ENCODE measurements at regions not wholly inside any gene's neighbourhood (a gene's known extent, or its start where the extent isn't known, plus 50 kb on each side); places are given as distances from the start of the nearest gene placed in this dataset.

DNA sequence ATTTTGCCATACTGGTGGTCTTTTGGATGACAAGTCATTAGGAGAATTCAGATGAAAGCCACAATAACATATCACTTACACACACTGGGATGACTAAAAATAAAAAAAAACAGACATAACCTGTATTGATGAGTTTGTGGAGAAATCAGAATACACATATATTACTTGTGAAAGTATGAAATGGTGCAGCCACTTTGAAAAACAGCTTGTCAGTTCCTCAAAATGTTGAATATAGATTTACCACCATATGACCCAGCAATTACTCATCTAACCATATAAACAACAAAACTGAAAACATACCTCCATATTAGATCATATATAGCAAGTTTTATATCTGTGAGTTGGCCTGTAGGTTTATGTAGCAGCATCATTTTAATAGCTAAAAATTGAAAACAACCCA, 608.7 kb downstream of the TLL1 start:
- ATAC-seq (no peak), DNase-seq (ENCODE audit: low read depth, low spot score) (no peak)
- Histone ChIP-seq H2AFZ (ENCODE audit: low read depth, low read length, poor library complexity, severe bottlenecking) (no peak overlapping the region), H3K4me1 (ENCODE audit: control insufficient read depth in 1 of 2, insufficient read depth in 2 of 2, low read length in 2 of 2) (no peaks in the 10 kb centered on the region), H3K79me2 (ENCODE audit: insufficient read depth, low read length) (no peaks in the 10 kb centered on the region), H3K4me2 (ENCODE audit: low read length) (no peak overlapping the region), H3K9me3 (ENCODE audit: control insufficient read depth in 1 of 2, insufficient read depth in 1 of 2, low read depth in 1 of 2, low read length in 2 of 2) (no peaks in the 10 kb centered on the region), H3K27ac (ENCODE audit: low read depth, low read length) (no peak overlapping the region), H3K9ac (ENCODE audit: low read length) (no peak overlapping the region), H3K27me3 (ENCODE audit: insufficient read depth, low read length) (no peaks in the 10 kb centered on the region), H3K36me3 (ENCODE audit: control insufficient read depth in 1 of 2, insufficient read depth in 2 of 2, low read length in 2 of 2) (no peaks in the 10 kb centered on the region), H4K20me1 (ENCODE audit: insufficient read depth) (no peaks in the 10 kb centered on the region), H3K9me2 (ENCODE audit: insufficient read depth) (no peaks in the 10 kb centered on the region), H3K4me3 (replicated peaks in 1 of 2; ENCODE audit: low read depth in 1 of 2, low read length in 2 of 2) (no peak overlapping the region)
- ChIA-PET CTCF (no interaction called here), POLR2A (no interaction called here), RAD21 (ENCODE audit: low non-redundant PET in 1 of 2, low total read pairs in 2 of 2, uncharacterized antibody in 2 of 2, unreplicated experiment in 2 of 2) (no interaction called here)
- TF ChIP-seq TCF7L2 (IDR thresholded peaks at IDR 0.05; ENCODE audit: borderline replicate concordance, extremely low read depth, insufficient read depth, insufficient read length): no peak
- TF ChIP-seq CBX3 (IDR thresholded peaks at IDR 0.05; ENCODE audit: low read depth): no peak
- no peak for TF ChIP-seq SIN3A (IDR thresholded peaks at IDR 0.05; ENCODE audit: low read depth)
- TF ChIP-seq, protein P1, sequence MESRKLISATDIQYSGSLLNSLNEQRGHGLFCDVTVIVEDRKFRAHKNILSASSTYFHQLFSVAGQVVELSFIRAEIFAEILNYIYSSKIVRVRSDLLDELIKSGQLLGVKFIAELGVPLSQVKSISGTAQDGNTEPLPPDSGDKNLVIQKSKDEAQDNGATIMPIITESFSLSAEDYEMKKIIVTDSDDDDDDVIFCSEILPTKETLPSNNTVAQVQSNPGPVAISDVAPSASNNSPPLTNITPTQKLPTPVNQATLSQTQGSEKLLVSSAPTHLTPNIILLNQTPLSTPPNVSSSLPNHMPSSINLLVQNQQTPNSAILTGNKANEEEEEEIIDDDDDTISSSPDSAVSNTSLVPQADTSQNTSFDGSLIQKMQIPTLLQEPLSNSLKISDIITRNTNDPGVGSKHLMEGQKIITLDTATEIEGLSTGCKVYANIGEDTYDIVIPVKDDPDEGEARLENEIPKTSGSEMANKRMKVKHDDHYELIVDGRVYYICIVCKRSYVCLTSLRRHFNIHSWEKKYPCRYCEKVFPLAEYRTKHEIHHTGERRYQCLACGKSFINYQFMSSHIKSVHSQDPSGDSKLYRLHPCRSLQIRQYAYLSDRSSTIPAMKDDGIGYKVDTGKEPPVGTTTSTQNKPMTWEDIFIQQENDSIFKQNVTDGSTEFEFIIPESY (IDR thresholded peaks at IDR 0.05; ENCODE audit: extremely low read depth, insufficient replicate concordance, low read length): no peak
- intact Hi-C loops (cut with micrococcal nuclease): loop anchor here (2.0 kb wide), 1 partner anchor 13 kb away; no protein-coding TSS in a partner anchor
- no TSS peak for BruUV-seq (replicated peaks)

DNA sequence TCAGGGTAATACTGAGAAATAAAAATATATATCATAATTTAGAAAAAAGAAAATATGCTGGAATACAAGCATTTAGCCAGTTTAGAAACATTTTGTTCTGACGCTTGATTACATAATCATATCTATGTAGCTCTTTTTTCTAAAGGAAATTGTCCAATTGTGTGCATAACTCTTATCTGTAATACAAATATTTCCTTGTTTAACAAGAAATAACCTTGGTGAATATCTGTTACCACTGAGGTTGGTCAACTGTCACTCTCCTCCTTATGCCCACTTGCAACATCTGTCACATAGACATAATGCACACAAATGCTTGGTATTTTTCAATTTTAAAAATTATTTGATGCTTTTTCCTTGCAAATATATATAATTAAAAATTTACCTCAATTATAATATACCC, 609.7 kb downstream of the TLL1 start:
- H3K79me2 ChIP-seq (ENCODE audit: insufficient read depth, low read length): no peaks in the 10 kb centered on the region
- DNase-seq (ENCODE audit: low read depth, low spot score) (no peak), ATAC-seq (no peak)
- H3K4me2 ChIP-seq (ENCODE audit: low read length): no peak overlapping the region
- intact Hi-C loops (cut with micrococcal nuclease): loop anchor here (2.0 kb wide), 1 partner anchor 14 kb away; no protein-coding TSS in a partner anchor
- H3K9me2 ChIP-seq (ENCODE audit: insufficient read depth): no peaks in the 10 kb centered on the region
- no peak for TF ChIP-seq SIN3A (IDR thresholded peaks at IDR 0.05; ENCODE audit: low read depth)
- no peak for TF ChIP-seq FOSL1 (IDR thresholded peaks at IDR 0.05; ENCODE audit: low read depth)
- TF ChIP-seq, protein P2, sequence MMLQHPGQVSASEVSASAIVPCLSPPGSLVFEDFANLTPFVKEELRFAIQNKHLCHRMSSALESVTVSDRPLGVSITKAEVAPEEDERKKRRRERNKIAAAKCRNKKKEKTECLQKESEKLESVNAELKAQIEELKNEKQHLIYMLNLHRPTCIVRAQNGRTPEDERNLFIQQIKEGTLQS (IDR thresholded peaks at IDR 0.05): no peak
- TF ChIP-seq EGR1 (IDR thresholded peaks at IDR 0.05; ENCODE audit: low read depth): no peak
- no peak overlapping the region for H3K4me3 ChIP-seq (replicated peaks in 1 of 2; ENCODE audit: low read depth in 1 of 2, low read length in 2 of 2)
- H3K4me1 ChIP-seq (ENCODE audit: control insufficient read depth in 1 of 2, insufficient read depth in 2 of 2, low read length in 2 of 2): no peaks in the 10 kb centered on the region
- no TSS peak for BruUV-seq (replicated peaks)
- CTCF ChIA-PET: no interaction called here
- RAD21 ChIA-PET (ENCODE audit: low non-redundant PET in 1 of 2, low total read pairs in 2 of 2, uncharacterized antibody in 2 of 2, unreplicated experiment in 2 of 2): no interaction called here
- POLR2A ChIA-PET: no interaction called here
- no peaks in the 10 kb centered on the region for H3K9me3 ChIP-seq (ENCODE audit: control insufficient read depth in 1 of 2, insufficient read depth in 1 of 2, low read depth in 1 of 2, low read length in 2 of 2)
- H3K27ac ChIP-seq (ENCODE audit: low read depth, low read length): no peak overlapping the region
- no peak overlapping the region for H3K9ac ChIP-seq (ENCODE audit: low read length)
- H4K20me1 ChIP-seq (ENCODE audit: insufficient read depth): no peaks in the 10 kb centered on the region
- H3K36me3 ChIP-seq (ENCODE audit: control insufficient read depth in 1 of 2, insufficient read depth in 2 of 2, low read length in 2 of 2): no peaks in the 10 kb centered on the region
- H3K27me3 ChIP-seq (ENCODE audit: insufficient read depth, low read length): no peaks in the 10 kb centered on the region
- H2AFZ ChIP-seq (ENCODE audit: low read depth, low read length, poor library complexity, severe bottlenecking): no peak overlapping the region

All from HCT116 (cell line).